GM12801 (cell line): ENCODE measurements at regions not wholly inside any gene's neighbourhood (a gene's known extent, or its start where the extent isn't known, plus 50 kb on each side); places are given as distances from the start of the nearest gene placed in this dataset.

ENCODE experiments used
- CTCF ChIP-seq: IDR thresholded peaks from one replicate; pipeline ENCODE4 v1.5.1; 2011; ENCODE audit warnings: control low read depth; ENCODE audit not compliant: insufficient read length; ENCODE audit errors: extremely low read depth

GRCh38 chr7:142443216-142444010 lies 185.6 kb upstream of the PRSS58 start:
- no peak for TF ChIP-seq CTCF

GRCh38 chr7:142442396-142442795 lies 184.5 kb upstream of the PRSS58 start:
- TF ChIP-seq CTCF, result no peak

- TF ChIP-seq CTCF, result no peak
Observed at GRCh38 chr7:142440906-142441411, 183.1 kb upstream of the PRSS58 start.

GRCh38 chr7:142440219-142440905 lies 182.5 kb upstream of the PRSS58 start:
- no peak for TF ChIP-seq CTCF

GRCh38 chr7:142439739-142440138 lies 181.9 kb upstream of the PRSS58 start:
- no peak for TF ChIP-seq CTCF

- TF ChIP-seq CTCF, result no peak
Observed at GRCh38 chr7:142438923-142439515, 181.2 kb upstream of the PRSS58 start.

- no peak for TF ChIP-seq CTCF
Observed at GRCh38 chr7:142438235-142438922, 180.5 kb upstream of the PRSS58 start.
